BE2C (cell line): ENCODE measurements at regions not wholly inside any gene's neighbourhood (a gene's known extent, or its start where the extent isn't known, plus 50 kb on each side); places are given as distances from the start of the nearest gene placed in this dataset.
"Not testable (repeated sequence)": the region's sequence is repeated elsewhere in the genome, so short reads cannot be mapped to it uniquely, and the experiment has no call there.

Experiments
- DNase-seq: peaks from one replicate; pipeline ENCODE4 v3.0.0-alpha.2; 2020
- H3K27me3 ChIP-seq: fragments of 250-450 bp; sonication (Bioruptor Pico); 2 replicates; pipeline ENCODE4 v1.5.1; 2020; ENCODE audit warnings: mild to moderate bottlenecking
- H3K36me3 ChIP-seq: fragments of 250-450 bp; sonication (Bioruptor Pico); 2 replicates; pipeline ENCODE4 v1.5.1; 2020; ENCODE audit warnings: mild to moderate bottlenecking
- H3K4me1 ChIP-seq: fragments of 250-450 bp; sonication (Bioruptor Pico); 2 replicates; pipeline ENCODE4 v1.5.1; 2020
- H3K4me3 ChIP-seq: 2 replicates; pipeline ENCODE4 v1.5.1; 2011; ENCODE audit warnings: low read depth, low read length
- H3K9me3 ChIP-seq: fragments of 250-450 bp; sonication (Bioruptor Pico); 2 replicates; pipeline ENCODE4 v1.5.1; 2020
- TF ChIP-seq, protein P1 (sequence below): IDR thresholded peaks from 2 replicates; pipeline ENCODE4 v1.5.1; 2012; ENCODE audit warnings: mild to moderate bottlenecking, low read depth, low read length

GRCh38 chr6:168934660-168935627, 318.7 kb downstream of the THBS2 start:
- Histone ChIP-seq H3K9me3 (no peaks in the 10 kb centered on the region), H3K36me3 (no peaks in the 10 kb centered on the region), H3K4me1 (no peaks in the 10 kb centered on the region), H3K4me3 (no peak overlapping the region), H3K27me3 (peaks cover 9% of the 10 kb centered on the region; the same call in 1 of the 2 replicates)
- no peak for DNase-seq
- TF ChIP-seq, protein P1, sequence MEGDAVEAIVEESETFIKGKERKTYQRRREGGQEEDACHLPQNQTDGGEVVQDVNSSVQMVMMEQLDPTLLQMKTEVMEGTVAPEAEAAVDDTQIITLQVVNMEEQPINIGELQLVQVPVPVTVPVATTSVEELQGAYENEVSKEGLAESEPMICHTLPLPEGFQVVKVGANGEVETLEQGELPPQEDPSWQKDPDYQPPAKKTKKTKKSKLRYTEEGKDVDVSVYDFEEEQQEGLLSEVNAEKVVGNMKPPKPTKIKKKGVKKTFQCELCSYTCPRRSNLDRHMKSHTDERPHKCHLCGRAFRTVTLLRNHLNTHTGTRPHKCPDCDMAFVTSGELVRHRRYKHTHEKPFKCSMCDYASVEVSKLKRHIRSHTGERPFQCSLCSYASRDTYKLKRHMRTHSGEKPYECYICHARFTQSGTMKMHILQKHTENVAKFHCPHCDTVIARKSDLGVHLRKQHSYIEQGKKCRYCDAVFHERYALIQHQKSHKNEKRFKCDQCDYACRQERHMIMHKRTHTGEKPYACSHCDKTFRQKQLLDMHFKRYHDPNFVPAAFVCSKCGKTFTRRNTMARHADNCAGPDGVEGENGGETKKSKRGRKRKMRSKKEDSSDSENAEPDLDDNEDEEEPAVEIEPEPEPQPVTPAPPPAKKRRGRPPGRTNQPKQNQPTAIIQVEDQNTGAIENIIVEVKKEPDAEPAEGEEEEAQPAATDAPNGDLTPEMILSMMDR: no peak

- not testable (repeated sequence) for H3K9me3 ChIP-seq, H3K4me3 ChIP-seq, H3K36me3 ChIP-seq, H3K27me3 ChIP-seq, DNase-seq, H3K4me1 ChIP-seq
Observed at GRCh38 chr6:168932171-168932570, 321.5 kb downstream of the THBS2 start.

DNA sequence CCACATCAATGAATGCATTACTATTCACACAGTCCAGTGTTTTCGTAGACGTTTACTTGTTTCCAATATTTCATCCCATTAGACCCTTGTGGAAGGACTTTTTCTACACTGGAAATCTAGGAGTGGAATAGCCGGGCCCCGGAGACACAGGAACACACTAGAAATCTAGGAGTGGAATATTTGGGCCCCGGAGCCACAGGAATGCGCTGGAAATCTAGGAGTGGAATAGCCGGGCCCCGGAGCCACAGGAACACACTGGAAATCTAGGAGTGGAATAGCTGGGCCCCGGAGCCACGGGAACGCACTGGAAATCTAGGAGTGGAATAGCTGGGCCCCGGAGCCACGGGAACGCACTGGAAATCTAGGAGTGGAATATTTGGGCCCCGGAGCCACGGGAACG, 322.6 kb downstream of the THBS2 start:
- not testable (repeated sequence) for DNase-seq, H3K36me3 ChIP-seq, H3K9me3 ChIP-seq, H3K4me1 ChIP-seq, H3K4me3 ChIP-seq, H3K27me3 ChIP-seq

- H3K4me3 ChIP-seq: no peak overlapping the region
- H3K4me1 ChIP-seq: no peaks in the 10 kb centered on the region
- TF ChIP-seq, protein P1: no peak
- H3K36me3 ChIP-seq: no peaks in the 10 kb centered on the region
- no peaks in the 10 kb centered on the region for H3K9me3 ChIP-seq
- H3K27me3 ChIP-seq: no peaks in the 10 kb centered on the region
- peak; percentile 12 for DNase-seq
Observed at GRCh38 chr6:168929871-168930450, 323.7 kb downstream of the THBS2 start.

DNA sequence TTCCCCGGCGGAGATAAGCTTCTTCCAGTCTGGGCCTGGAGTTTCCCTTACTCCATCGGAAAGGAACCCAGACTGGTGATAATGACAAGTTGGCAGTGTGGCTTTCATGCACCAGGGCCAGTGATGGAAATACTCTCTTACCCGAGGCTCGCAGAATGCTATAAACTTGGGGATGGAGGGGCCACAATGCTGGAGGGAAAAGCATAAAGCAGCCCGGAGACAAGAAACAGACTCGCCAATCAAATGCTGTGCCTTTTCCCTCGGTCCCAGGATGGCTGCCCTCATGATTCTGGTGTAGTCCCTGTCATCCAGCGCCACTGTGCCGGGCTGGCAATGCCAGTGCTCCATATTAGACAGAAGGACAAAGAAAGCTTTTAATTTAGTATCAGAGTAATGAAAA, 325.6 kb downstream of the THBS2 start:
- no peak overlapping the region for H3K4me3 ChIP-seq
- TF ChIP-seq, protein P1: no peak

DNA sequence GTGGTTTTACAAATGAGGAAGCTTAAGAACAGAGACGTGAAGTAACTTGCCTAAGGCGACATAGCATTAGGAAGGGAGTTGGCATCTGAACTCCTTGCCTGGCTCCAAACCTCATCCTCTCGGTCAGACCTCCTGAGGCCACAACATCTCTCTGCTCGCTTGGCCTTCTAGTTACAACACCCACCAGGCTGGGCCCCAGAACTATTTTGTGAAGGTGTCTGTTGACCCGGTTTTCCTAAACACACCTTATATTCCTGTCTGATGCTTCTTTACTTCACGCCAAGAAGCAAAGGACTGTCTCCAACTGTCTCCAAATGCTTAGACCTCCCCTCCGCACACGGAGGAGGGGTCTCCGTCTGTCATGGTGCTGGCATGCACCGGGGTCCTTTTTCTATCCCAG, 326.6 kb downstream of the THBS2 start:
- TF ChIP-seq, protein P1: no peak
- no peaks in the 10 kb centered on the region for H3K27me3 ChIP-seq
- no peak for DNase-seq
- H3K4me1 ChIP-seq: no peaks in the 10 kb centered on the region
- H3K36me3 ChIP-seq: no peaks in the 10 kb centered on the region
- H3K4me3 ChIP-seq: no peak overlapping the region
- H3K9me3 ChIP-seq: no peaks in the 10 kb centered on the region

More for the DNA sequence above, 325.6 kb downstream of the THBS2 start:
- Histone ChIP-seq H3K36me3 (no peaks in the 10 kb centered on the region), H3K9me3 (no peaks in the 10 kb centered on the region), H3K4me1 (no peaks in the 10 kb centered on the region), H3K27me3 (no peaks in the 10 kb centered on the region)
- DNase-seq: no peak

- Histone ChIP-seq H3K9me3 (no peaks in the 10 kb centered on the region), H3K4me1 (no peaks in the 10 kb centered on the region), H3K36me3 (no peaks in the 10 kb centered on the region), H3K27me3 (no peaks in the 10 kb centered on the region), H3K4me3 (no peak overlapping the region)
- no peak for DNase-seq
- TF ChIP-seq, protein P1: no peak
Observed at GRCh38 chr6:168926306-168926705, 327.3 kb downstream of the THBS2 start.
